GM13976 (cell line): ENCODE measurements at regions not wholly inside any gene's neighbourhood (a gene's known extent, or its start where the extent isn't known, plus 50 kb on each side); places are given as distances from the start of the nearest gene placed in this dataset.

ENCODE experiments used
- DNase-seq: peaks from one replicate; pipeline ENCODE4 v3.0.0; 2012; ENCODE audit warnings: low spot score
- CTCF ChIP-seq: IDR thresholded peaks from 2 replicates; pipeline ENCODE4 v1.5.1; 2012; ENCODE audit warnings: borderline replicate concordance, mild to moderate bottlenecking; ENCODE audit not compliant: insufficient read depth; ENCODE audit errors: extremely low read depth, missing control alignments, control extremely low read depth
- in situ Hi-C: fragments of 300-500 bp; cut with MboI; formaldehyde crosslinking; loops from one replicate; pipeline ENCODE4 v1.12.0; 2022; ENCODE audit warnings: low sequenced_read_pairs, mixed read lengths, inconsistent platforms; ENCODE audit not compliant: unreplicated experiment

GRCh38 chr1:235059221-235059620, 69.4 kb downstream of the TOMM20 start:
- DNase-seq, result no peak
- in situ Hi-C loops, result no loop called here
- no peak for TF ChIP-seq CTCF

DNA sequence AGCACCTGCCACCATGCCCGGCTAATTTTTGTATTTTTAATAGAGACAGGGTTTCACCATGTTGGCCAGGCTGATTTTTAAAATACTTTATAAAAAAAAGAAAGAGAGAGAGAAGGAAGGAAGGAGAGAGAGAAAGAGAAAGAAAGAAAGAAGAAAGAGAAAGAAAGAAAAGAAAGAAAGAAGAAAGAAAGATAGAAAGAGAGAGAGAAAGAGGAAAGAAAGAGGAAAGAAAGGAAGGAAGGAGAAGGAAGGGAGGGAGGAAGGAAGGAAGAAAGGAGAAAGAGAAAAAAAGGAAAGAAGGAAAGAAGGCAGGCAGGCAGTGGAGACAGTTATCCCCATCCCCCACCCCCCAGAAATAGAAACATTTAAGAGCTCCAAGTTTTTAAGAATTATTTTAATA, 69.9 kb downstream of the TOMM20 start:
- no peak for TF ChIP-seq CTCF
- in situ Hi-C loops, result no loop called here
- no peak for DNase-seq

GRCh38 chr1:235057385-235058306, 71.0 kb downstream of the TOMM20 start:
- TF ChIP-seq CTCF, result no peak
- peak; percentile 10 for DNase-seq
- in situ Hi-C loops, result no loop called here

DNA sequence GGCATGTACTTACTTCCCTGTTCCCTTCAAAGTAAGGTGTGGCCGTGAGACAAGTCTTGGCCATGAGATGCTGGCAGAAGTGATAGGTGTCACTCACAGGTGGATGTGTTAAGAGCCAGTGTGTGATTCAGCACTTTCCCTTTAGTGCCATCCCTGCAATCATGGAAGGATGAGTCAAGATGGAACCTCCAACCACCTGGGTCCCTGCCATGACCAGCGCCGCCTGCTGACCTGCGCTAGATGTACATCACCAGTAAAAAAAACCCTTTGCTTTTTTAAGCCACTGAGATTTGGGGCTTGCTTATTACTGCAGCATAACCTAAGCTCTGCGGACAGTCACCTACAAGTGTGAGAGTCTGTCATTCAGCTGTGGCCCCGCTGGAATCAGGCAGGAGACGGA, 71.7 kb downstream of the TOMM20 start:
- DNase-seq, result peak; percentile 9
- in situ Hi-C loops, result no loop called here
- no peak for TF ChIP-seq CTCF

- in situ Hi-C loops, result no loop called here
- DNase-seq, result no peak
- TF ChIP-seq CTCF, result no peak
These were observed 73.7 kb downstream of the TOMM20 start for GRCh38 chr1:235054936-235055335.

- no peak for DNase-seq
- in situ Hi-C loops, result no loop called here
- TF ChIP-seq CTCF, result no peak
These were observed 74.2 kb downstream of the TOMM20 start for GRCh38 chr1:235054466-235054865.
